HCT116 (cell line): ENCODE measurements at regions not wholly inside any gene's neighbourhood (a gene's known extent, or its start where the extent isn't known, plus 50 kb on each side); places are given as distances from the start of the nearest gene placed in this dataset.

Experiments
- POLR2A ChIP-seq: IDR thresholded peaks from 2 replicates; pipeline ENCODE4 v1.7.0; 2011; ENCODE audit warnings: borderline replicate concordance; ENCODE audit not compliant: insufficient read depth, insufficient read length; ENCODE audit errors: extremely low read depth
- POLR2AphosphoS5 ChIP-seq: IDR thresholded peaks from 2 replicates; pipeline ENCODE4 v1.6.1; 2011; ENCODE audit warnings: mild to moderate bottlenecking, low read depth, low read length, moderate library complexity
- SRF ChIP-seq: IDR thresholded peaks from 2 replicates; pipeline ENCODE4 v1.6.1; 2012; ENCODE audit warnings: low read depth
- YY1 ChIP-seq: IDR thresholded peaks from 2 replicates; pipeline ENCODE4 v1.6.1; 2011; ENCODE audit warnings: low read length, low read depth, moderate library complexity, mild to moderate bottlenecking; ENCODE audit not compliant: insufficient replicate concordance; ENCODE audit errors: extremely low read depth
- TF ChIP-seq, protein P1 (sequence below), 3 experiments: fragments of 200-600 bp in 1 of 3; sonication (generic) in 1 of 3; IDR thresholded peaks in 2 of 3; conservative IDR thresholded peaks in 1 of 3; 2 replicates each; pipeline ENCODE4 v1.5.1; 2012 to 2017; ENCODE audit warnings: low read depth in 2 of 3, low read length in 2 of 3, antibody characterized with exemption in 1 of 3, borderline replicate concordance in 1 of 3, control low read depth in 1 of 3, mild to moderate bottlenecking in 1 of 3, mixed read lengths in 1 of 3, mixed run types in 1 of 3, moderate library complexity in 1 of 3; ENCODE audit not compliant: insufficient read depth in 1 of 3

DNA sequence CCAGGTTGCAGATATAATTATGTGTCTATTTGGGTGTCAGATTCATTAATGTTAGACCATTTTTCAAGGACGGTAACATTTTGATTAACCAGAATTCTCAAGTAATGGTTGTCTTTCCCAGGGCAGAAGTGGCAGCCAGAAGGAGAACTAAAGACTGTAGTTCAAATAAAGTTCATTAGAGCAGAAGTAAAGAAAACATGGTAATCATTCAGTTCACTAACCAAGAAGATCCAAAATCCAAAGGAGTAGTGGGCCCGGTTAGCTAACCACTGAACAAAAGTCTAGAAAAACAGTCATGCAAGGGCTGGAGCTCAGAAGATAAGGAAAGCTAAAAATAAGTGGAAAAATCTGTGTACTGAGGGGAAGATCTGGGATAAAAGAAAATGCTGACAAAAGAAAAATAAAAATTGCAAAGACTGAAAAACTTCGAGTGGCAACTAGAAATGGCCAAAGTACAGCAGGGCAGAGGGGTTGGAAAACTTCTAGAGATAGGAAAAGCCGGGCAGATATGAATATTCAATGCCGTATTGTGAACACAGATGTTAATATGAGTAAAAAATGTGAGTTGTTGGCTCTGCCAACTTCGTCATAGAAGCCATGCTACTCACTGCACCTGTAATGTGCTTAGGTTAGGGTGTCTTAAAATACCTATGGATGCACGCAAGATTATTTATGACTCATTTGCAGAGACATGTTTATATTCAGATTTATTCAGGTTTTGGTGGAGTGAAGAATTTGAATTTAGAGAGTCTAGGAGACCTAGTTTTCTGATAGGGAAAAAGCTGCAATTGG is 925.9 kb downstream of the LTN1 start:
- TF ChIP-seq, protein P1, sequence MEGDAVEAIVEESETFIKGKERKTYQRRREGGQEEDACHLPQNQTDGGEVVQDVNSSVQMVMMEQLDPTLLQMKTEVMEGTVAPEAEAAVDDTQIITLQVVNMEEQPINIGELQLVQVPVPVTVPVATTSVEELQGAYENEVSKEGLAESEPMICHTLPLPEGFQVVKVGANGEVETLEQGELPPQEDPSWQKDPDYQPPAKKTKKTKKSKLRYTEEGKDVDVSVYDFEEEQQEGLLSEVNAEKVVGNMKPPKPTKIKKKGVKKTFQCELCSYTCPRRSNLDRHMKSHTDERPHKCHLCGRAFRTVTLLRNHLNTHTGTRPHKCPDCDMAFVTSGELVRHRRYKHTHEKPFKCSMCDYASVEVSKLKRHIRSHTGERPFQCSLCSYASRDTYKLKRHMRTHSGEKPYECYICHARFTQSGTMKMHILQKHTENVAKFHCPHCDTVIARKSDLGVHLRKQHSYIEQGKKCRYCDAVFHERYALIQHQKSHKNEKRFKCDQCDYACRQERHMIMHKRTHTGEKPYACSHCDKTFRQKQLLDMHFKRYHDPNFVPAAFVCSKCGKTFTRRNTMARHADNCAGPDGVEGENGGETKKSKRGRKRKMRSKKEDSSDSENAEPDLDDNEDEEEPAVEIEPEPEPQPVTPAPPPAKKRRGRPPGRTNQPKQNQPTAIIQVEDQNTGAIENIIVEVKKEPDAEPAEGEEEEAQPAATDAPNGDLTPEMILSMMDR (IDR thresholded peaks at IDR 0.05 in 2 of 3, conservative IDR thresholded peaks at IDR 0.05 in 1 of 3; ENCODE audit: borderline replicate concordance in 1 of 3, insufficient read depth in 1 of 3, low read depth in 2 of 3, low read length in 2 of 3): no peak
- TF ChIP-seq YY1 (no peak), POLR2AphosphoS5 (no peak), SRF (no peak), POLR2A (no peak)
